WTC11 (cell line): ENCODE measurements at regions not wholly inside any gene's neighbourhood (a gene's known extent, or its start where the extent isn't known, plus 50 kb on each side); places are given as distances from the start of the nearest gene placed in this dataset.

Source experiments
- ATAC-seq: fragments of 200-7000 bp; cut with Tn5 transposase; 2 replicates; pipeline ENCODE4 v1.10.0; 2021; ENCODE audit warnings: mild to moderate bottlenecking, moderate library complexity
- CTCF ChIA-PET: fragments of 300-600 bp; sonication (Branson Sonifier 250); formaldehyde crosslinking; loops from one replicate; lab custom pipeline; 2021; ENCODE audit warnings: antibody characterized with exemption; lab: Charles Lee
- POLR2A ChIA-PET: fragments of 350-600 bp; sonication (Branson Sonifier 250); formaldehyde crosslinking; loops from one replicate; lab custom pipeline; 2021; ENCODE audit warnings: antibody characterized with exemption; lab: Charles Lee
- DNase-seq: peaks from one replicate; pipeline ENCODE4 v3.0.0; 2021; ENCODE audit warnings: low spot score
- H3K27ac Mint-ChIP-seq: 2 replicates; pipeline ENCODE4 v1.8.0; 2021; ENCODE audit warnings: mixed read lengths
- H3K27me3 Mint-ChIP-seq: 2 replicates; pipeline ENCODE4 v1.8.0; 2021; ENCODE audit warnings: low read depth, mild to moderate bottlenecking, moderate library complexity, mixed read lengths
- H3K36me3 Mint-ChIP-seq: 2 replicates; pipeline ENCODE4 v1.8.0; 2021; ENCODE audit warnings: mixed read lengths
- H3K4me1 Mint-ChIP-seq: 2 replicates; pipeline ENCODE4 v1.8.0; 2022; ENCODE audit warnings: mixed read lengths
- H3K4me3 Mint-ChIP-seq: 2 replicates; pipeline ENCODE4 v1.8.0; 2021; ENCODE audit warnings: mild to moderate bottlenecking, moderate library complexity, mixed read lengths
- H3K9me3 Mint-ChIP-seq: 2 replicates; pipeline ENCODE4 v1.8.0; 2021; ENCODE audit warnings: mixed read lengths
- ATF2 ChIP-seq: sonication (generic); formaldehyde crosslinking; IDR thresholded peaks from 2 replicates; pipeline ENCODE4 v1.8.1; 2022; ENCODE audit warnings: low read depth, missing genetic modification reagents, borderline replicate concordance
- CBFB ChIP-seq: sonication (generic); formaldehyde crosslinking; IDR thresholded peaks from 2 replicates; pipeline ENCODE4 v1.8.1; 2022; ENCODE audit warnings: mild to moderate bottlenecking, low read depth, missing genetic modification reagents
- CREM ChIP-seq: sonication (generic); formaldehyde crosslinking; IDR thresholded peaks from 2 replicates; pipeline ENCODE4 v1.8.1; 2022; ENCODE audit warnings: mild to moderate bottlenecking, missing genetic modification reagents, moderate library complexity
- ESRRA ChIP-seq: sonication (generic); formaldehyde crosslinking; IDR thresholded peaks from 2 replicates; pipeline ENCODE4 v1.8.1; 2022; ENCODE audit warnings: mild to moderate bottlenecking, missing genetic modification reagents, borderline replicate concordance
- ETV6 ChIP-seq: sonication (generic); formaldehyde crosslinking; IDR thresholded peaks from 2 replicates; pipeline ENCODE4 v1.8.1; 2022; ENCODE audit warnings: mild to moderate bottlenecking, missing genetic modification reagents
- HMGA2 ChIP-seq: fragments of 250-450 bp; sonication (Bioruptor Pico); IDR thresholded peaks from 2 replicates; pipeline ENCODE4 v1.4.0; 2021; ENCODE audit warnings: mild to moderate bottlenecking, moderate library complexity
- JUN ChIP-seq: sonication (generic); formaldehyde crosslinking; IDR thresholded peaks from 2 replicates; pipeline ENCODE4 v1.8.0; 2023; ENCODE audit warnings: mild to moderate bottlenecking, missing genetic modification reagents
- MLX ChIP-seq: sonication (generic); formaldehyde crosslinking; IDR thresholded peaks from 2 replicates; pipeline ENCODE4 v1.8.1; 2023; ENCODE audit warnings: mild to moderate bottlenecking, missing genetic modification reagents, moderate library complexity
- MYBL2 ChIP-seq: sonication (generic); formaldehyde crosslinking; IDR thresholded peaks from 2 replicates; pipeline ENCODE4 v1.8.1; 2023; ENCODE audit warnings: mild to moderate bottlenecking, moderate library complexity, missing genetic modification reagents
- NR2C2 ChIP-seq: sonication (generic); formaldehyde crosslinking; IDR thresholded peaks from 2 replicates; pipeline ENCODE4 v1.8.0; 2022; ENCODE audit warnings: mild to moderate bottlenecking, missing genetic modification reagents
- NR3C1 ChIP-seq: sonication (generic); formaldehyde crosslinking; conservative IDR thresholded peaks from 2 replicates; pipeline ENCODE4 v1.8.1; 2023; ENCODE audit warnings: low read depth, mild to moderate bottlenecking, missing genetic modification reagents
- PRRX2 ChIP-seq: fragments of 250-450 bp; sonication (Bioruptor Pico); IDR thresholded peaks from 2 replicates; pipeline ENCODE4 v1.8.0; 2021; ENCODE audit warnings: mild to moderate bottlenecking
- SMAD4 ChIP-seq: sonication (generic); formaldehyde crosslinking; IDR thresholded peaks from 2 replicates; pipeline ENCODE4 v1.8.0; 2022; ENCODE audit warnings: mild to moderate bottlenecking, missing genetic modification reagents
- SP1 ChIP-seq: sonication (generic); formaldehyde crosslinking; conservative IDR thresholded peaks from 2 replicates; pipeline ENCODE4 v1.8.1; 2022; ENCODE audit warnings: missing genetic modification reagents
- TCF7 ChIP-seq: sonication (generic); formaldehyde crosslinking; IDR thresholded peaks from 2 replicates; pipeline ENCODE4 v1.8.0; 2022; ENCODE audit warnings: mild to moderate bottlenecking, low read depth, missing genetic modification reagents, moderate library complexity
- TEAD4 ChIP-seq: sonication (generic); formaldehyde crosslinking; IDR thresholded peaks from 2 replicates; pipeline ENCODE4 v1.8.0; 2022; ENCODE audit warnings: mild to moderate bottlenecking, missing genetic modification reagents
- ZBTB21 ChIP-seq: sonication (generic); formaldehyde crosslinking; IDR thresholded peaks from 2 replicates; pipeline ENCODE4 v1.8.1; 2023; ENCODE audit warnings: mild to moderate bottlenecking, missing genetic modification reagents, borderline replicate concordance
- ZNF121 ChIP-seq: sonication (generic); formaldehyde crosslinking; IDR thresholded peaks from 2 replicates; pipeline ENCODE4 v1.8.0; 2023; ENCODE audit warnings: missing genetic modification reagents
- ZNF138 ChIP-seq: sonication (generic); formaldehyde crosslinking; conservative IDR thresholded peaks from 2 replicates; pipeline ENCODE4 v1.8.1; 2022; ENCODE audit warnings: mild to moderate bottlenecking, moderate library complexity, missing genetic modification reagents
- ZNF532 ChIP-seq: fragments of 250-450 bp; sonication (Bioruptor Pico); IDR thresholded peaks from 2 replicates; pipeline ENCODE4 v1.9.0; 2021; ENCODE audit warnings: mild to moderate bottlenecking, borderline replicate concordance

GRCh38 chr20:60232380-60232779 is 274.2 kb downstream of the CDH26 start:
- peaks cover 4% of the 10 kb centered on the region; the same call in 1 of the 2 replicates for H3K4me1 Mint-ChIP-seq
- H3K4me3 Mint-ChIP-seq, result no peak overlapping the region
- H3K9me3 Mint-ChIP-seq, result peaks cover 41% of the 10 kb centered on the region
- CTCF ChIA-PET, result no interaction called here
- H3K27ac Mint-ChIP-seq, result no peak overlapping the region
- DNase-seq, result no peak
- no peak for TF ChIP-seq ATF2 (CRISPR knock-in tag)
- TF ChIP-seq MLX (CRISPR knock-in tag), result no peak
- no peak for TF ChIP-seq MYBL2
- no peak for TF ChIP-seq NR3C1 (CRISPR knock-in tag)
- no peak for TF ChIP-seq CREM (CRISPR knock-in tag)
- TF ChIP-seq ZNF138 (CRISPR knock-in tag), result no peak
- TF ChIP-seq NR2C2 (CRISPR knock-in tag), result no peak
- no peak for TF ChIP-seq SMAD4 (CRISPR knock-in tag)
- no peak for TF ChIP-seq HMGA2 (CRISPR knock-in tag)
- no peak for TF ChIP-seq ZNF532 (CRISPR knock-in tag)
- no peak for TF ChIP-seq TEAD4
- TF ChIP-seq ZBTB21 (CRISPR knock-in tag), result no peak
- no peak for TF ChIP-seq ETV6 (CRISPR knock-in tag)
- TF ChIP-seq ZNF121 (CRISPR knock-in tag), result no peak
- POLR2A ChIA-PET, result no interaction called here
- ATAC-seq, result no peak
- peaks cover 17% of the 10 kb centered on the region for H3K36me3 Mint-ChIP-seq
- H3K27me3 Mint-ChIP-seq, result peaks cover 53% of the 10 kb centered on the region

- Mint-ChIP-seq H3K4me1 (peaks cover 4% of the 10 kb centered on the region; the same call in 1 of the 2 replicates), H3K4me3 (no peak overlapping the region), H3K36me3 (peaks cover 17% of the 10 kb centered on the region), H3K9me3 (peaks cover 33% of the 10 kb centered on the region), H3K27me3 (peaks cover 57% of the 10 kb centered on the region), H3K27ac (no peak overlapping the region)
- POLR2A ChIA-PET, result interaction anchor here (0.5 kb wide), 1 partner anchor 28 kb away, joined by 3 read pairs; no protein-coding TSS in a partner anchor
- DNase-seq (no peak), ATAC-seq (no peak)
- TF ChIP-seq PRRX2 (CRISPR knock-in tag) (no peak), TCF7 (CRISPR knock-in tag) (no peak), ESRRA (no peak), JUN (CRISPR knock-in tag) (no peak), CBFB (CRISPR knock-in tag) (no peak), SP1 (no peak)
- CTCF ChIA-PET, result no interaction called here
Measured at GRCh38 chr20:60233018-60233630, 274.9 kb downstream of the CDH26 start.
